ENCODE measurements at regions not wholly inside any gene's neighbourhood (a gene's known extent, or its start where the extent isn't known, plus 50 kb on each side); places are given as distances from the start of the nearest gene placed in this dataset.
"Not testable (repeated sequence)": the region's sequence is repeated elsewhere in the genome, so short reads cannot be mapped to it uniquely, and the experiment has no call there.

DNA sequence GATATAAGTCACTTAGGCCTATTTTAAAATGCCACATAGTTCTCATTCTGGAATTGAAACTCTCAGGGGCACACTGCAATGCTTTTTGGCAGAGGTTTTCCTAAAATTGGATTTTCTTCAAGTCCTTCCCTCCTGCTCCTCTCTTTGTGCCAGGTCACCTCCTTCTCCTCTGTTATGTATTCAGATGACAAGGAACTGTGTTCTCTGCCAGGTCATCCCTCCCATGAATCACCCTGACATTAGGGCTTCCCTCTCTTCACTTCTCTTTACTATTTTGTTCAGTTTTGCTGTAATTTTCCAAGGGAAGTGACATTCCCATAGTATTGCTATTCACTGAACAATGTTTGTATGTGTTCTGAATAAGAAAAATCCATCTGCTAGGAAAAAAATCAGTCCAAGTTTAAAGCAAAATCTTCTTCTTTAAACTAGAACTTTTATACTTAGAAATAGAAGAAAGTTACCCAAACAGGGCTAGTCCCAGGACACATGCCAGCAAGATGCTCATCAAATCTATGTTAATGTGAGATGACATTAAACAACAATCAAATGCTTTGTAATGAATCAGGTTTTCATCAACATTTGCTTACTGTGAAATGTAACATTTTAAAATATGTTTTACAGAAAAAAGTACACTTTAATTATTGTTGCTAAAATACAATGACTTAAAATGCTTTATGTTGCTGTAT is 461.1 kb downstream of the MMUT start:
- DNase-seq = no peak
- no peak for ATAC-seq
- H3K4me1 Mint-ChIP-seq = no peaks in the 10 kb centered on the region
- no peaks in the 10 kb centered on the region for H3K27me3 Mint-ChIP-seq
- H3K4me3 Mint-ChIP-seq = no peak overlapping the region
- H3K27ac Mint-ChIP-seq = no peak overlapping the region
- no peaks in the 10 kb centered on the region for H3K9me3 Mint-ChIP-seq

- no peak for DNase-seq
- Mint-ChIP-seq H3K9me3 (peaks cover 0 to 16% of the 10 kb centered on the region in 2 donors), H3K4me1 (no peaks in the 10 kb centered on the region)
These were observed 464.5 kb downstream of the MMUT start for GRCh38 chr6:48998574-48998973.

GRCh38 chr6:48996461-48997119 is 466.5 kb downstream of the MMUT start:
- H3K27ac Mint-ChIP-seq = no peak overlapping the region
- H3K9me3 Mint-ChIP-seq = peaks cover 0 to 17% of the 10 kb centered on the region in 2 donors
- no peak for ATAC-seq

More at GRCh38 chr6:48998574-48998973, 464.5 kb downstream of the MMUT start:
- H3K4me3 Mint-ChIP-seq = no peak overlapping the region
- no peak overlapping the region for H3K27ac Mint-ChIP-seq
- ATAC-seq = no peak
- no peaks in the 10 kb centered on the region for H3K27me3 Mint-ChIP-seq

DNA sequence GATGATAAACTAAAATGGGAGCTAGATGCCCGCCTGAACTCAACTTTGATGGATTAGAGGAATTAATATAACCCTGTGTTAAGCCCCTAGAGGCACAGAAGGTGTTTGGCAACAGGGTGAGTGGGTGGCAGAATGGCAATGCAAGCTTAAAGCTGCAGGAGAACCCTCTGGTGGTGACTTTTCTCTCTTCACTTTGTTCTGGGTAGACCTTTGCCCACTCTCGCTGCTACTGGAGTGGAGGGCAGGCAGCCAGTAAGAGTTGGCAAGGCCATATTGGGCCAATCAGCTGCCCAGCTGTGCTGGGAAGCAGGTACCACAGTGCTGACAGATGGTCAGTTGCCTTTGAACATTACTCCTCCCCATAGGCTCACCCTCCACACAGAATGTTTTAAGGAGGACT is 468.2 kb downstream of the MMUT start:
- H3K4me3 Mint-ChIP-seq = no peak overlapping the region
- peaks cover 7 to 29% of the 10 kb centered on the region in 2 donors for H3K9me3 Mint-ChIP-seq

More at GRCh38 chr6:48996461-48997119, 466.5 kb downstream of the MMUT start:
- Mint-ChIP-seq H3K27me3 (no peaks in the 10 kb centered on the region), H3K4me1 (no peaks in the 10 kb centered on the region), H3K4me3 (no peak overlapping the region)
- no peak for DNase-seq

GRCh38 chr6:48990739-48991138 is 472.3 kb downstream of the MMUT start:
- DNase-seq (no peak), ATAC-seq (no peak)
- no peaks in the 10 kb centered on the region for H3K4me1 Mint-ChIP-seq
- no peaks in the 10 kb centered on the region for H3K27me3 Mint-ChIP-seq
- no peak overlapping the region for H3K4me3 Mint-ChIP-seq
- H3K9me3 Mint-ChIP-seq = peaks cover 15 to 38% of the 10 kb centered on the region in 2 donors
- no peak overlapping the region for H3K27ac Mint-ChIP-seq

More for the DNA sequence above, 468.2 kb downstream of the MMUT start:
- Mint-ChIP-seq H3K27ac (no peak overlapping the region), H3K27me3 (no peaks in the 10 kb centered on the region), H3K4me1 (no peaks in the 10 kb centered on the region)
- ATAC-seq (no peak), DNase-seq (no peak)

GRCh38 chr6:48986845-48987244 is 476.2 kb downstream of the MMUT start:
- H3K4me1 Mint-ChIP-seq = no peaks in the 10 kb centered on the region
- DNase-seq (no peak), ATAC-seq (no peak)
- no peak overlapping the region for H3K27ac Mint-ChIP-seq
- no peak overlapping the region for H3K4me3 Mint-ChIP-seq
- H3K27me3 Mint-ChIP-seq = no peaks in the 10 kb centered on the region
- peaks cover 15 to 33% of the 10 kb centered on the region in 2 donors for H3K9me3 Mint-ChIP-seq

GRCh38 chr6:48986105-48986504 is 476.9 kb downstream of the MMUT start:
- Mint-ChIP-seq H3K27me3 (no peaks in the 10 kb centered on the region), H3K4me3 (no peak overlapping the region), H3K4me1 (no peaks in the 10 kb centered on the region), H3K9me3 (peaks cover 12 to 27% of the 10 kb centered on the region in 2 donors), H3K27ac (no peak overlapping the region)
- DNase-seq (no peak), ATAC-seq (no peak)

- H3K27ac Mint-ChIP-seq = no peak overlapping the region
- H3K4me3 Mint-ChIP-seq = no peak overlapping the region
- H3K9me3 Mint-ChIP-seq = peaks cover 8 to 22% of the 10 kb centered on the region in 2 donors
- DNase-seq (no peak), ATAC-seq (no peak)
- no peaks in the 10 kb centered on the region for H3K4me1 Mint-ChIP-seq
- H3K27me3 Mint-ChIP-seq = no peaks in the 10 kb centered on the region
These were observed 478.0 kb downstream of the MMUT start for GRCh38 chr6:48985025-48985424.

GRCh38 chr6:48983968-48984367 is 479.1 kb downstream of the MMUT start:
- not testable (repeated sequence) for H3K4me1 Mint-ChIP-seq, ATAC-seq, H3K27ac Mint-ChIP-seq, H3K4me3 Mint-ChIP-seq, DNase-seq, H3K27me3 Mint-ChIP-seq
- peaks cover 8 to 15% of the 10 kb centered on the region in 2 donors for H3K9me3 Mint-ChIP-seq

GRCh38 chr6:48983377-48983776 is 479.7 kb downstream of the MMUT start:
- H3K4me1 Mint-ChIP-seq = no peaks in the 10 kb centered on the region
- no peak for DNase-seq
- no peak for ATAC-seq
- no peak overlapping the region for H3K27ac Mint-ChIP-seq
- peaks cover 8 to 15% of the 10 kb centered on the region in 2 donors for H3K9me3 Mint-ChIP-seq
- H3K27me3 Mint-ChIP-seq = no peaks in the 10 kb centered on the region
- H3K4me3 Mint-ChIP-seq = no peak overlapping the region

DNA sequence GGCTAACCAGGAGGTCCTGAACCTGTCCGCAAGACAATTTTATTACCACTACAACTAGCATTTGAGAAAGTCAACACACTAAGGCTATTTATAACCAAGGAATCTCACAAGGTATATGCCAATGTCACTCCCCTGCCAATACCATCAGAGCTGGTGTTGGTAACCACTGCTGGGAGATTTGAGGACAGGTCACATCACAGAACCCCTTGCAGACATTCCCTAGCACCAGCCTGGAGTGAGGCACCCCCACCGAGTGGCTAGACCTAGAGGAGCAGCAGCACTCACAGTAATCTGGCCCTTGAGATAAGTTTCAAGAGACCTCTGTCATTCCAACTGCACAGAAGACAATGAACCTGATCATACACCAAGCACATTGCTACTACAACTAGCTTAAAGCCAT is 483.2 kb downstream of the MMUT start:
- Mint-ChIP-seq H3K9me3 (no peaks in the 10 kb centered on the region), H3K27me3 (no peaks in the 10 kb centered on the region), H3K4me1 (no peaks in the 10 kb centered on the region), H3K4me3 (no peak overlapping the region), H3K27ac (no peak overlapping the region)
- no peak for ATAC-seq
- no peak for DNase-seq

DNA sequence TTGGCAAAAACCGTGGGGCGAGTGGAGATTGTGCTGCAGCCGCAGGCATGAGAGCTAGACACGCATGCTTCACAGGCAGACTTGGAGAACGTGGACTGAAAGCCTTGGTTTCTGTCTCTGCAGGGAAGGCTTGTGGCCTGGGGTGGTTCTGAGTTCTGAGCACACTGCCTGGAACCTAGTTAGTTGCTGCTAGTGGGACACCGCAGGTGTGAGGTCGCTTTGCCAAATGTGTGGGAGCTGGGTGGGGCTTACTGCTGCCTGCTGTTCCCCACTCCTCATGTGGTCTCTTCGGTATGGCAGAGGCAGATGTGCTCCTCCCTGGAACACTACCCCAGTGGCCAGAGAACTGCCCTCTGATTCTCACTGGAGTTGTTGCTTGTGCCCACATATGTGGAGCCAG is 484.0 kb downstream of the MMUT start:
- ATAC-seq (no peak), DNase-seq (no peak)
- Mint-ChIP-seq H3K4me3 (no peak overlapping the region), H3K27me3 (no peaks in the 10 kb centered on the region), H3K4me1 (no peaks in the 10 kb centered on the region), H3K9me3 (no peaks in the 10 kb centered on the region), H3K27ac (no peak overlapping the region)

GRCh38 chr6:48978016-48978415 is 485.0 kb downstream of the MMUT start:
- H3K27me3 Mint-ChIP-seq = no peaks in the 10 kb centered on the region
- H3K9me3 Mint-ChIP-seq = no peaks in the 10 kb centered on the region
- H3K27ac Mint-ChIP-seq = no peak overlapping the region
- H3K4me3 Mint-ChIP-seq = no peak overlapping the region
- DNase-seq = no peak
- no peaks in the 10 kb centered on the region for H3K4me1 Mint-ChIP-seq
- ATAC-seq = no peak

- H3K4me3 Mint-ChIP-seq = no peak overlapping the region
- H3K9me3 Mint-ChIP-seq = no peaks in the 10 kb centered on the region
- ATAC-seq = no peak
- no peak overlapping the region for H3K27ac Mint-ChIP-seq
- H3K27me3 Mint-ChIP-seq = no peaks in the 10 kb centered on the region
- no peaks in the 10 kb centered on the region for H3K4me1 Mint-ChIP-seq
- DNase-seq = no peak
These were observed 485.5 kb downstream of the MMUT start for GRCh38 chr6:48977573-48977972.

DNA sequence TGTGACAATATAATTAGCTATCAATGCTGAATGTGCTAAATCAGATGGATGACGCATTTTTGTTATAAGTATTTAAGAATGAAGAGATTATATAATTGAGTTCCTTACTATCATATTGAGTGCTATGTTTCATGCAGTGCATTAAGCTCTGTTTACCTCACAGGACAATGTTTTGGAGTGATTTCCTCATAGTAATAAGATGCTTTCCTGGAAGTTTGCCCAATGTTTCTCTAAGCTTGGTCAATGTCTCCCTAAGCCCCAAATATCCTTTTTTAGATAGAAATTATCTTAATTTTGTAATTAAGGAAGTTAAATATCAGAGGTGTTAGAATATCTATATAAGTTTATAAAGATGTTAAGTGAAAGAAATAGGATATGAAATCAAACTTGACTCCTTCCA is 489.6 kb downstream of the MMUT start:
- no peaks in the 10 kb centered on the region for H3K9me3 Mint-ChIP-seq
- DNase-seq (no peak), ATAC-seq (no peak)
- no peak overlapping the region for H3K27ac Mint-ChIP-seq
- no peaks in the 10 kb centered on the region for H3K27me3 Mint-ChIP-seq
- H3K4me1 Mint-ChIP-seq = no peaks in the 10 kb centered on the region
- H3K4me3 Mint-ChIP-seq = no peak overlapping the region

- H3K27me3 Mint-ChIP-seq = no peaks in the 10 kb centered on the region
- H3K27ac Mint-ChIP-seq = no peak overlapping the region
- H3K9me3 Mint-ChIP-seq = peaks cover 5 to 15% of the 10 kb centered on the region in 2 donors
- ATAC-seq = no peak
- no peaks in the 10 kb centered on the region for H3K4me1 Mint-ChIP-seq
- no peak overlapping the region for H3K4me3 Mint-ChIP-seq
- DNase-seq = no peak
These were observed 501.2 kb downstream of the MMUT start for GRCh38 chr6:48961781-48962415.
